IPS DF 4.7 (cell line): ENCODE measurements at regions not wholly inside any gene's neighbourhood (a gene's known extent, or its start where the extent isn't known, plus 50 kb on each side); places are given as distances from the start of the nearest gene placed in this dataset.
"Not testable (repeated sequence)": the region's sequence is repeated elsewhere in the genome, so short reads cannot be mapped to it uniquely, and the experiment has no call there.

Experiments
- DNase-seq: peaks from one replicate; pipeline ENCODE4 v3.0.0-alpha.2; 2013; ENCODE audit warnings: low spot score; ENCODE audit errors: extremely low read depth

DNA sequence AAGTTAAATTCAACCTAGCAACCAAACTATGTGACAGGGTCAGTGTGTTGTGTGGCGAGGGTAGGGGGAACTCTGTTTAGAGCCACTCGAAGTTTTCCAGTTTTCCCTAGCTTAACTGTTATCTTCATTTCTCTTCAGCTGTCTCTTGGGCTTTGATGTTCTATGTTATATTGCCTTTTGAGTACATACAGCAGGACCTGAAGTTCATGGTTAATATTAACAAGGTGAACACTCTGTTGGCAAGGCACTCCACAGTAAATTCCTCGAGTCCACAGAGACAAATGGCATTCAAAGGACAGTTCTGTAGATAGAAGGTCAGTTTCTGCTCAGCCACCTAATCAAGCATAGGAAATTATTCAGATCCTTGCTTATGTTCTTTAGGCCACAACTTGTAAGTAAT lies 147.9 kb upstream of the DPH6 start:
- DNase-seq = no peak

DNA sequence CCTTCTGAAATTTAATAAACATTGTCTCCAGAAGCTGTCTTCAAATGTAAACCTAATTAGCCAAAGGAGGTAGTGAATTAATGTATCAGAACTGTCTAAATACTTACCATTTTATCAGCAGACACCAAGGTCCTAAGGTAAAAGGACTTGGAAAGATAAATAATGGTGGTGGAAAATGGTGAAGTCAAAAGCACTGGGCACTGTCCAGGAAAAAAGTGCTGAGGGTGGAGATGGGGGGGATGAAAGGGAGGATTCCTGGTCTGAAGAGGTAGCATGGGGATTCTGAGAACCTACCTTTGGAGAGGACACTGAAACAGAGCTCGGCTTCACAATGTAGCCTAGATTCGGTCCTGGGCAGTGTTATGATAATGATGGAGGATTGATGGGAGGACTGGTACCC lies 149.0 kb upstream of the DPH6 start:
- no peak for DNase-seq

DNA sequence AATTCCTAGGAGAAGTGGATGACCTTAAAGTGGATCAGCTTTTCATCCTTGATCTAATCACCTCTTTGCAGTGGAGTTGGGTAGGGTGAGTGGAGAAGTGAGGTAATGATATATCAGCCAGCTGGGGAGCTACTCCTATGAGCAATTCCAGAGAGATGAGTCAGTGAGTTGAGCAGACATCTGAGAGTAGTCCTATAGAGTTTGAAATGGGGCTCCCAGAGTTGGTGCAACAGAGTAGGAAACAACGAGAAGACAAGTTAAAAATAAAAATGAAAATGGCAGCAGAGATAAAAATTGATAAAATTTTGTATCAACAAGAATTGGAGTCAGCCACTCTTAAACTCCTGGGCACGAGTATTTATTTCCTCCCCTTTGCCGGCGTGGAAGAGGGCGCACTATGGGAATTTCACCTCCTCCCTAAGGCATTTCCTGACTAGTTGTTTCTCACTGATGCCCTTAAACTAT lies 150.8 kb upstream of the DPH6 start:
- DNase-seq = peak; percentile 28

DNA sequence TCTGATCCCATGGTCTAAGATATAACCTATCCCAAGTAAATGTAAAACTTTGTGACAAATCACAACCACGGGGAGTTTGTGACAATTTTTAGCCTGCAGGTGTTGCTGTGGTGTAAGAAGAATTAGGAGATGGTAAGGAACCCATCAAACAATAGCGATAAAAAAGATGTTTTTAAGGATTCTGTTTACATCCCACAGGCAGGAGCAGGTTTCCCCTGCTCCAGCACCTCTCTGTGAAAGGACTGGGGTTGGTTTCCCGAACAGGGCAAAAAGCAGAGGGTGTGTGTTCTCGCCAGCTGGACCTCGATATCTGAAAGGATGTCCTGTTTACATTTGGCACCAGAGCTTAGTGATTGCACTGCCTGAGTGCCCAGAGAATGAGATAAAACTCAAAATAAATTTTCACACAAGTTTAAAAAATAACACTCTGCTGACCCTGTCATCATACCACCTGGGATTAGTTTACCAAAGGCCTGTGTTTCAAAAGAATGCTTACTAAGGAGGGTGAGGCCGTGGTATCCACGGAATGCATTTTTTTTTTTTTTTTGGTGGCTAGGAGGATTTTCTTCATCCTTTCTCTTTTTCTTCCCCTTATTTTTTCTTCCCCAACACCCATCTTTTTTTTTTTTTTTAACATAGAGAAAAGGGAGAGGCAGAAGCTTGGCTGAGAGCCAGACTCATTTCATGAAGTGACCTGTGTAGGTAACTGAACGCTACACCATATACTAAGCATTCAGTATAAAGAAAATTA lies 151.8 kb upstream of the DPH6 start:
- DNase-seq = no peak

DNA sequence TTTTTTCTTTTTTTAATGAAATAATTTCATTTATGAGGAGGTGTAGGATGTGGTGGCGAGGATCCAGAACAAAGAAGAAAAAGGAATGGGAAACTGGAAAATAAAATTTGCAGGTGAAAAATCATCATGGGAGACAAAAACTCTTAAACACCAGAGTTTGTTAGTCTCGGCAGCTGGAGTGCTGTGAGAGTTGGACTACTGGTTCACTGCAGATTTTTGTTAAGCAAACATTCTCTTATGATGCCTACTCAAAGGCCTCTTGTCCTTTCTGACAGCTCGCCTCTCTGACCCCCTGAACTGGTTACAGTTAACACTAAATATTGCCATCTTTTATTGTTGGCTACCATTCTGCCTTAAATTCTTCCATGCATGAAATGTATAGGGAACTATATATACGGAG lies 152.4 kb upstream of the DPH6 start:
- DNase-seq = no peak

DNA sequence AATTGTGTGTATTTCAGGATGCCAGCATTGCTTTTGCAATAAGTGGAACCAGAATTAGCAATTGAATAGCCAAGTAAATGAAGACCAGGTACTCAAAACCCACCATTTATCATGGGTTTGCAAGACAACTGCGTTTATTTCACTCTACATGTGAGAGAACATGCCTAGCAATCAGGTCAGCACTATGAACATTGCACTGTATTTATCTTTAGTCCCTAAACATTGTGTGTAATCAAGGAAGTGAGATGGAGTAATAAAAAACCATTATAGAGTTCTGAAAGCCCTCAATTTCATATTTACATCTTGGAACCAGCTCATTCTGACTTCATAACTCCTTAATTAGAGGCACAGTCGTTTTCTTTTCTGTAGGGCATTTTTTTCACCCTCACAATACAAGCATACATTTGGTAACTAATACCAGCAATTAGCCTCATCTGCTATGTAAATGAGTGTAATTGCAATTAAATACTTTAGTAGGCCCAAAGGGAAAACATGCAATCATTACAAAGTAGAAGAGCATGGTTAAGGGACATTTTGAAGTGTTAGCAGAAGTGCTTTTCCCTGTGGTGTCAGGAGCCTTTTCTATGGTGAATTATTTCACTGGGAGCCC lies 153.1 kb upstream of the DPH6 start:
- DNase-seq = no peak

DNA sequence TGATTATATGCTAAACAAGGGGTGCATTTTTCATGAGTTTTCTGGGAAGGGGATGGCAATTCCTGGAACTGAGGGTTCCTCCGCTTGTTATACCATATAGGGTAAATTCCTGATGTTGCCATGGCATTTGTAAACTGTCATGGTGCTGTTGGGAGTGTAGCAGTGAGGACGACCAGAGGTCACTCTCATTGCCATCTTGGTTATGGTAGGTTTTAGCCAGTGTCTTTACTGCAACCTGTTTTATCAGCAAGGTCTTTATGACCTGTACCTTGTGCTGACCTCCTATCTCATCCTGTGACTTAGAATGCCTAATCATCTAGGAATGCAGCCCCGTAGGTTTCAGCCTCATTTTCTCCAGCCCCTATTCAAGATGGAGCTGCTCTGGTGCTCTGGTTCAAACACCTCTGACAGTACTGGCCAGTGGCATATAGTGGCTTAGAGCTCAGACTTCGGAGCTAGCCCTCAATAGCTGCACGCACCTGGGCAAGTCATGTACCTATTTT lies 154.2 kb upstream of the DPH6 start:
- not testable (repeated sequence) for DNase-seq

DNA sequence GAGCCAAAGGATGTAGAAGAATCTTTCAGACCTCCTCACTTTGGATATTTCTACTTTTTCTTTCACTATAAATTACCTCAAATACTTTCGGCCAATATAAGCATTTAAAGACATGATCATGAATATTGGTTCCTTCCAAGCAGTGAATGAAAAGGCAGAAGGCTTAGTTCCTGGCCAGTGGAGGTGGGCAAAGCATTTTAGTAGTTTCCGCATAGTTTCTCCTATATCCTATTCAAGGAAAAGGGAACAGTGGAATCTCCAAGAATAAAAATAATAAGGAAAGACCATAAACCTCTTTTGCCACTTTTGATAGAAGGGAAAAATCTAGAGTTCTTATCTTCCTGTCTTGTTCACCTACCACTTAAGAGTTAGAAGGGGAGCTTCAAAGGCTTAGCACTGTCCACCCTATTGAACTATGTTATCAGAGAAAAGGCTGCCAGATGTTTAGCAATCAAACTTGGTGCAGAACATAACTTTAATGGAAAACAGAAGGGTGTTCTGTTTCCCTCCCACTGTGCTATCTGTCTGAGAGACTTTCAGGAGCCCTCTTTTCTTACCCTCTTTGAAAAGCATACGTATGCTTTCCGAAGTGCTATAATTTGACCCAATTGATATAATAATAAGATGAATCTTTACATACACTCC lies 155.6 kb upstream of the DPH6 start:
- DNase-seq = no peak

DNA sequence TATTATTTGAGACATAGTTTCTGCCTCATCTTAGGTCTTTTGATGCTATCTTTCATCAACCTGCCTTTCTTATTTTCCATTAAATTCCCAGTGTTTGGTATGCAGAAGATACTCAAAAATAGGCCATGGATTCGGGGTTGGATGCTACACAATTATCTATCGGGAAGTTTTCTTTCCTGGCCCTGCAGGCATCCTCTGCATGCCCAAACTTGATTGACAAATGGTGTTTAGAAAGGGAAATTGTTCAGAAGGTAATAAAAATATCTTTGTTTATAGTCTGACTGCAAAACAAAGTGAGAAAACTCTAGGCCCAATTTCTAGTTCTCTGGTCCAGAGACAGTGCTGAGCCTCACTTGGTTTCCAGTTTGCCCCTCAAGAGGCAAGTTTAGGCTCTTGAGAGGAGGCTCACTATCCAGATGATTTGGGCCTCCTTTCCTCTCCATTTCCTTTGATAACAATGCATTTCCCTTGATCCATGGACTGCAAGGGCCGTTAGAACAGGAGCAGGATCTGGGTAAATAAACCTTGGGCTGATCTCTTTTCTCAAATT lies 157.1 kb upstream of the DPH6 start:
- no peak for DNase-seq

DNA sequence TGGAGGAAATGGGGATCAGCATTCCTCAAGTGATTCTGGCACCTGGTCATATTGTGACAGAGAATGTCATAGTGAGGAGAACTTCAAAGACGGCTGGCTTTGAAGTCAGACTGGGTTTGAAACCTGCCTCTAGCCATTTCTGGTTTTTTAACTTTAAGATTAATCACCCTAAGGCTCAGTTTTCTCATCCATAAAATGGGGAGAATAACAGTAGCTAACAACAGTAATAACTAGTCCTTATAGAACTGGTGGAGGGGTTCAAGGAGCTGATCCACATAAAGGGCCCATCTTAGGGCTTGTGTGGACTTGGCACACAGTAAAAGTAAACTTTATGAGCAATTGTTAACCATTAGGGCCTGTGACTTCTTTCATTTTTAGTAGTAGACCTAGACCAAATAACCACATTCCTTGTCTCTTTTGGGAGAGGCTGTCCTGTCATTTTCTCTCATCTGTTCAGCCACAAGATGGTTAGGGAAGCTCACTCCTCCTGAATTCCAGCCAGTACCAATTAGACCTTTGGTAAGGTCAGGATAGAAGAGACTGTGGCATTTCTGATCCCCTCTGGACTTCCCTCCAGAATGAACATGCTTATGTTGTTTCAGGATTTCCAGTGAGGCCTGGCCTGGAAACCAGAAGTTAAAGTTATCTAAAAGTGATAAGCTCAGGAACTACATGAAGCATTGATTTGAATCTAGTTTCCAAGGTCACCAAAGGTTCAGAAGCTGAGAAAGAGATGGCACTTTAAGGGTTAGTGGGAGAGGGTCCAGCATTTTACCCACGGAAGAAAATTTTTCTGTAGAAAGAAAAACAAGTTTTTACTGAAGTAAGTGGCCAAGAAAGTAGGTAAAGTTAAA lies 159.3 kb upstream of the DPH6 start:
- DNase-seq = no peak

DNA sequence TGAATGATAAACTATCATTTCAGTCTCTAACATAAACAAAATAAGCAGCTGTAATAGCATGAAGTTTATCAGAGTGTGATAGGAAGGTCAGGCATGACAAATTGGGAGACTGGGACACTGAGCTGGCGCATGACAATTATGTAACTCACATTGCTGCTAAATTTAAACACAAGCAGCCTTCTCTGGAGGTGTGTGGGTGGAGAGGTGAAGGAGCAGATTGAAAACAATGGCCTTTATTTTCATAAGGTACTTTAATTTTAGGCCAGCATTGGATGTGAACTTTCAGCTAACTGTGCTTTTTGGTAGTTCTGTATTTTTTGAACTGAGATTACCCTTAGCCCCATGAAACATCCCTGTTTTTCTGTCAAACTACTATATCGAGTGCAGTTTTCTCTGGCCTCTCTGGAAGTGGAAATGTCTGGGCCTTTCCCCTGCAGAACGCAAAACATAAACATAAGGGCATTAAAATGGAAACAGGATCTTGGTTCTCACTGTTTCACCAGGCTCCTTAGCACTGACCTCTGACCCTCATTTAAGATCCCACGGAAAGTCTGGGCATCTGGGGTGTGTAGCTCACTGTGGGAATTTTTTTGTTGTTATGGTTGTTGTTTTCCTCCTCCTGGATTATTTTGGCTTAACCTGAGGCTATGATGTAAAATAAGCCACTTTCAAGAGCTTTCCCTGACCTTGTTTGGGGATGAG lies 160.1 kb upstream of the DPH6 start:
- no peak for DNase-seq

DNA sequence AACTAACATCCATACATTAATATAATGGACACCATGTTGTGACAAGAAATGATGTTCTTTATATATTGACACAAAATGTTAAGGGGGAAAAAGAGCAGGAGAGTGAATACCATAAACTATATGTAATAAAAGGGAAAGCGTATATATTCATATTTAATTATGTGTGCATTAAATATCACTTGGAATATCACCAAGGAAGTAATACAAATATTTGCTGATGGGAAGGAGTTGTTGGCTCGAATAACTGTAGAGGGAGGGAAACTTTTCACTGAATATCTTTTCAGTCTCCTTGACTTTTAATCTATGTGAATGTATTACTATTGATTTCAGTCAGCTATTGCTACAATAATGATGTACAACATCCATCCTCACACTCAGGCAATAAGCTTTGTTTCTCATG lies 167.0 kb upstream of the DPH6 start:
- DNase-seq = no peak

DNA sequence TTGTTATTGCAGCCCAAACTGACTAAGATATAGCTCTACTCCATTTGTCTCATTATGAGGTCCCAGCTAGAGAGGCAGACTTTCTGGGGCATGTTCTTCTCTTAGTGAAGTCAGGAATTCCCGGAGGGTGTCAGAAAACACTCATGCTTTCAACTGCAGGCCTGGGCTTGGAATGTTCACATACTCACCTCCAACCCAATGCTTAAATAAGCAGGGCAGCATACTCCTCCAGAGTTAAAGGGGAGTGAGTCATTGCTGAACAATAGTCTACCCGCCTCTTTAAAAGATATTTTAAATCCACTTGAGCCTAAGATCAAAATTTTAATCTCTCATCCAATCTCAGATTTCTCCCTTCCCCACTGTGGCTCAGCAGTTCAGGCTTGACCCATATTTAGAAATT lies 167.8 kb upstream of the DPH6 start:
- no peak for DNase-seq

DNA sequence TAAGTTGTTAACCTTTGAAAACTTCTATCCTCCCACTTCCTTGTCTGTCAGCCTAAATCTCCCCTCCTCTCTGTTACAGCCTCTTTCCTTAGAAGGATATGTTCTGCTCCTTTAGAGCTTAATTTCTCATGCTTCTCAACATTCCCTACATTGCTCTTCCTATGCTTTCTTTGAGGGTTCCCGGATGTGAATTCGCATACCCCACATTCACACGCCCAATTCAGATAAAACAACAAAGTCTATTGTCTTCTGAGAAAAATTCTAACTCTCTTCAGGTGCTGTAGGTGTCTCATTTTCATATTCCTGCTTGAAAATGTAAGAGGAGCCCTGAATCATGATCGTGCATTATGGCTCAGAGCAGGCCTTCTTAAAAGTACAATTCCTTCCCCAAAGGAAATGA lies 171.8 kb upstream of the DPH6 start:
- DNase-seq = no peak

DNA sequence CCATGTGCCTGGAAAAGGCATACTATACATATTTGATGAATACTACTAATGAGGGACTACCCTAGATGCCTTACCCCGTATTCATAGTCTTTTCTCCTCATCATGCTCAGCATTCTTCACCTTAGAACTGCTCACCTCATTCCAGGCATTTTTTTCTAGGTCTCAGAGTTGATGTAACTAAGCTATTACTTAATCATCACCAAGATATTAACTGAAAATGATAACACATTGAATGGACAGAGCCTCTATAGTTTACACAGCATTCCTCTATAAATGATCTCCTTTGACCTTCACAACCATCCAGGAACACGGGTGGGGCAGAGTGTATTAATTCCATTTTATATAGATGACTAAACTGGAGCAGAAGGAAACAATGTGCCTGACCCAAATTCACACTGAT lies 174.1 kb upstream of the DPH6 start:
- no peak for DNase-seq

DNA sequence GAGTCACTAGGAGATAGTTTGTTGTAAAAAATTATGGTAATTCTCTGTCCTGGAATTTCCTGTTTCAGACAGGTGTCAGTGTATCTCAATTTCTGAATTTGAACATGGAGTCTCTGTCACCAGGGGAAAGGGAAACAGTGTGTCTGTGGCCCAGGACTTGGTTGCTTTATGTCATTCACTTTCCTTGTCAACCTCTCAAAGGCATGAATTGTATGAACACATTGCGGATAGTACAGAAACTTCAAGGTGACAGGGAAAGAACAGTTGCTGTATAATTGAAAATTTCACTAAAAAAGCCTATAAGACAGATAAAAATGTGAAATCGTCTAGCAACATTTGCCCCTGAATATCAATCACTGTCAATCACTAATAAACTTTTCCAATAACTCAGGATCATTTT lies 175.0 kb upstream of the DPH6 start:
- DNase-seq = no peak

DNA sequence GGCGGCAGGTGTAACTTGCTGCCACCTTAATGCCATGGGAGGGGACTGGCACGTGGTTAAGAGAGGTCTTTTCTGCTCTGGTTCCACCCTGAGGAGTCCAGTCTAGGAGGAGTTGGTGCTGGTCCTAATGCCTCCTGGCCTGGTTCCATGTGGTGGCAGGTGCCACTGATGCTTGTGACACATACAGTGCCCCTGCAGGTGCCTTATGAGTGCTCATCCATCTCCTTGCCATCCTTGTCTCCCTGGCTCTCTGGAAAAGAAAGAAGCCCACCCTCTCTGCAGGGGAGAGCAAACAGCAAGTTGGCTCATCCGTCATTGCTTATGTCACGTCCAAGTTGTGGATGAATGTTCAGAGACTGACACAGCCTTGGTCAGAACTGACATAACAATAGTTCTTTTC lies 175.8 kb upstream of the DPH6 start:
- no peak for DNase-seq

DNA sequence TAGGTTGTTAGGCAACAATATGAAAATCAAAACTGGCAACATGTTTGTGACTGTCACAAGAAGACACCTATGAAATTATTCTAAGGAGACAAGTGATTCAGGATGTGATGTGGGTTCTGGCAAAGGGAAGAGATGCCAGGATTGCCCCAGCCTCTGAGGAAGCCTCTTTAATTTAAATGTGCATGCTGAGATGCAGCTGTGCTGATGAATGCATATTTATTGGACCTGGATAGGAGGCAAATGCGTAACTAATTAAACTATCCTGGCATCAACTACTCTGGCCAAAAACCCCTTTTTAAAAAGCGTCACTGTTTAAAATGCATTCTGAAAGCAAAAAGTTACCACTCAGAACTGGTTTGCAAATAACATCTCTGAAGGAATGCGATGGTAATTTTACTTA lies 176.5 kb upstream of the DPH6 start:
- no peak for DNase-seq

DNA sequence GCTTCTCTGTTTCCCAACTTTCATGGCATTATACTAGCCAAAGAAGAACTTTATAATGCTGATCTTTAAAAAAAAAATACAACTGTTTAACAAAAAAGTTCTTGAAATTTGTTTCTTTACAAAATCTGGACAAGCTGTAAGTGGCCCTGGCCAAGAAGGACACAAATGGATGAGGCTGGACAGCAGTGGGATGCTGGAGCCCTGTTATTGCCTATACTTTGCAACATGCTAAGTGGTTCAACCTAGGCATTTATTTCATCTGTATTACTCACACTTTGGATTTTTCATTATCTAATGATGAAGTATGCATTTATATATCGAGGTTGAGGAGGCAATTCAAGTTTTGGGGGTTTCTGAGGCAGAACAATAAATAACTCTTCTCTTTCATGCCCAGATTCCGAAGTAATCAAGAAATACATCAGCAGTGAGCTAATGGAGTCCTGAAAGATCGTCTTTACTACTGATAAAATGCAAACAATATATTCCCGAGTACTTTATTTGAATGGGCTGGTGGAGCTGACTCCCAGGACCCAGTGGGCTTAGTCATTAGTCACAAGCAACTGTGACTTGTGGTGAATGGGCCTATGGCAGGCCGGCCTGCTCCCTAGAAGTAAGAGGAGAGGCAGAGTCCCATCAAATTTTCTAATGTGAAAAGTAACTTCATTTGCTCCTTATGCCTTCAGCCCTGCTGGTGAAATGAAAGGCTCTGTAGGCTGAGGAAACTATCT lies 177.3 kb upstream of the DPH6 start:
- no peak for DNase-seq

DNA sequence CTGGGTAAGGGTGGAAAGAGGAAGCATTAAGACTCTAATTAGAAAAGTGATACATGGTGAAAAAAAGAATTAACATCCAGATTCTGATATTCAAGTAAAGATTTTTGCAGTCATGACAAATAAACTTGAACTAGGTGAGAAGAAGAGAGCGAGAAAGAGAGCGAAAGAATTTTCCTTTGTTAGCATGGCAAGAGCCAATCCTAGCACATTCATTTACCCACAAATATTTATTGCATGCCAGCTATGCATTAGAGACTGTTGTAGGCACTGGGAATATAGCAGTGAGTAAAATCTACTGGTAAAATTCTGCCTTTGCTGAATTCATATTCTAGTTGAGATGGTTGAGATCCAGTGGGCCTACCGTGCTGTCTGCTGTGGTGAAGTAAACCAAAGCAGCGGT lies 177.9 kb upstream of the DPH6 start:
- DNase-seq = no peak
